Keratinocyte (primary cell): ENCODE measurements at regions not wholly inside any gene's neighbourhood (a gene's known extent, or its start where the extent isn't known, plus 50 kb on each side); places are given as distances from the start of the nearest gene placed in this dataset.

Source experiments
- DNase-seq: peaks from one replicate; pipeline ENCODE4 v3.0.0-alpha.2; 2011; ENCODE audit warnings: low read depth, missing footprints, low spot score
- FAIRE-seq: peaks from 2 replicates; lab custom pipeline; 2011; peaks lifted over from hg19 to GRCh38; lab: Jason Lieb, UNC
- H2AFZ ChIP-seq: 2 replicates; pipeline ENCODE4 v1.6.0; 2012; ENCODE audit warnings: low read length, control low read depth, inconsistent platforms; ENCODE audit not compliant: control insufficient read depth
- H3K27ac ChIP-seq: 2 replicates; pipeline ENCODE4 v1.5.1; 2011; ENCODE audit warnings: low read length; ENCODE audit not compliant: control insufficient read depth, insufficient read depth
- H3K27me3 ChIP-seq: 3 replicates; pipeline ENCODE4 v1.6.0; 2011; ENCODE audit warnings: low read length; ENCODE audit not compliant: control insufficient read depth, insufficient read depth; ENCODE audit errors: extremely low read depth
- H3K36me3 ChIP-seq, 2 experiments: 2 replicates in 1 of 2; 3 replicates in 1 of 2; pipeline ENCODE4 v1.5.1; 2011; ENCODE audit warnings: low read length in 2 of 2, mild to moderate bottlenecking in 1 of 2; ENCODE audit not compliant: control insufficient read depth in 2 of 2, insufficient read depth in 2 of 2; ENCODE audit errors: extremely low read depth in 1 of 2
- H3K4me1 ChIP-seq: 3 replicates; pipeline ENCODE4 v1.5.1; 2011; ENCODE audit warnings: low read length; ENCODE audit not compliant: control insufficient read depth, insufficient read depth; ENCODE audit errors: extremely low read depth
- H3K4me2 ChIP-seq: 3 replicates; pipeline ENCODE4 v1.6.0; 2011; ENCODE audit warnings: low read depth, low read length; ENCODE audit not compliant: control insufficient read depth, insufficient read depth; ENCODE audit errors: extremely low read depth
- H3K4me3 ChIP-seq, 3 experiments: fragments of 200-600 bp in 1 of 3; sonication (generic) in 1 of 3; 2 replicates in 2 of 3; 3 replicates in 1 of 3; pipeline ENCODE4 v1.5.1; 2011 to 2016; ENCODE audit warnings: low read length in 3 of 3, mild to moderate bottlenecking in 3 of 3, control low read depth in 2 of 3, inconsistent platforms in 1 of 3, low read depth in 1 of 3, mixed read lengths in 1 of 3, mixed run types in 1 of 3, moderate library complexity in 1 of 3; ENCODE audit not compliant: control insufficient read depth in 2 of 3, insufficient read depth in 2 of 3; ENCODE audit errors: extremely low read depth in 1 of 3
- H3K79me2 ChIP-seq: 2 replicates; pipeline ENCODE4 v1.6.0; 2012; ENCODE audit warnings: low read length; ENCODE audit not compliant: control insufficient read depth, insufficient read depth
- H3K9ac ChIP-seq: 3 replicates; pipeline ENCODE4 v1.6.0; 2011; ENCODE audit warnings: low read length; ENCODE audit not compliant: control insufficient read depth, insufficient read depth; ENCODE audit errors: extremely low read depth
- H3K9me1 ChIP-seq: 3 replicates; pipeline ENCODE4 v1.6.0; 2011; ENCODE audit warnings: low read length; ENCODE audit not compliant: control insufficient read depth, insufficient read depth; ENCODE audit errors: extremely low read depth
- H3K9me3 ChIP-seq: 2 replicates; pipeline ENCODE4 v1.5.1; 2012; ENCODE audit warnings: low read depth, low read length; ENCODE audit not compliant: control insufficient read depth
- H4K20me1 ChIP-seq: 3 replicates; pipeline ENCODE4 v1.6.0; 2011; ENCODE audit warnings: low read length; ENCODE audit not compliant: control insufficient read depth, insufficient read depth; ENCODE audit errors: extremely low read depth
- EZH2 ChIP-seq: IDR thresholded peaks from one replicate; pipeline ENCODE4 v1.6.1; 2012; ENCODE audit warnings: inconsistent platforms, mild to moderate bottlenecking, low read length, moderate library complexity
- dilution Hi-C: fragments of 300-500 bp; cut with MboI; formaldehyde crosslinking; loops from one replicate; pipeline ENCODE4 v1.7.0; 2020; ENCODE audit warnings: low sequenced_read_pairs; ENCODE audit not compliant: extremely low pct_ligation_motif_present
- TF ChIP-seq, protein P1 (sequence below), 3 experiments: IDR thresholded peaks in 1 of 3; conservative IDR thresholded peaks in 1 of 3; optimal IDR thresholded peaks in 1 of 3; 2 replicates in 2 of 3; 3 replicates in 1 of 3; pipeline versions ENCODE3 to v1.5.1; 2011; ENCODE audit warnings: low read length in 3 of 3, mild to moderate bottlenecking in 3 of 3, moderate library complexity in 2 of 3, control low read depth in 1 of 3, inconsistent platforms in 1 of 3; ENCODE audit not compliant: insufficient read depth in 2 of 3; ENCODE audit errors: extremely low read depth in 1 of 3

- FAIRE-seq = no peak
- TF ChIP-seq, protein P1, sequence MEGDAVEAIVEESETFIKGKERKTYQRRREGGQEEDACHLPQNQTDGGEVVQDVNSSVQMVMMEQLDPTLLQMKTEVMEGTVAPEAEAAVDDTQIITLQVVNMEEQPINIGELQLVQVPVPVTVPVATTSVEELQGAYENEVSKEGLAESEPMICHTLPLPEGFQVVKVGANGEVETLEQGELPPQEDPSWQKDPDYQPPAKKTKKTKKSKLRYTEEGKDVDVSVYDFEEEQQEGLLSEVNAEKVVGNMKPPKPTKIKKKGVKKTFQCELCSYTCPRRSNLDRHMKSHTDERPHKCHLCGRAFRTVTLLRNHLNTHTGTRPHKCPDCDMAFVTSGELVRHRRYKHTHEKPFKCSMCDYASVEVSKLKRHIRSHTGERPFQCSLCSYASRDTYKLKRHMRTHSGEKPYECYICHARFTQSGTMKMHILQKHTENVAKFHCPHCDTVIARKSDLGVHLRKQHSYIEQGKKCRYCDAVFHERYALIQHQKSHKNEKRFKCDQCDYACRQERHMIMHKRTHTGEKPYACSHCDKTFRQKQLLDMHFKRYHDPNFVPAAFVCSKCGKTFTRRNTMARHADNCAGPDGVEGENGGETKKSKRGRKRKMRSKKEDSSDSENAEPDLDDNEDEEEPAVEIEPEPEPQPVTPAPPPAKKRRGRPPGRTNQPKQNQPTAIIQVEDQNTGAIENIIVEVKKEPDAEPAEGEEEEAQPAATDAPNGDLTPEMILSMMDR (optimal IDR thresholded peaks at IDR 0.05 in 1 of 3, IDR thresholded peaks at IDR 0.05 in 1 of 3, conservative IDR thresholded peaks at IDR 0.05 in 1 of 3; ENCODE audit: extremely low read depth in 1 of 3, insufficient read depth in 2 of 3, low read length in 3 of 3) = no peak
- TF ChIP-seq EZH2 = no peak
Observed at GRCh38 chr3:13143381-13144004, 70.3 kb upstream of the IQSEC1 start.

DNA sequence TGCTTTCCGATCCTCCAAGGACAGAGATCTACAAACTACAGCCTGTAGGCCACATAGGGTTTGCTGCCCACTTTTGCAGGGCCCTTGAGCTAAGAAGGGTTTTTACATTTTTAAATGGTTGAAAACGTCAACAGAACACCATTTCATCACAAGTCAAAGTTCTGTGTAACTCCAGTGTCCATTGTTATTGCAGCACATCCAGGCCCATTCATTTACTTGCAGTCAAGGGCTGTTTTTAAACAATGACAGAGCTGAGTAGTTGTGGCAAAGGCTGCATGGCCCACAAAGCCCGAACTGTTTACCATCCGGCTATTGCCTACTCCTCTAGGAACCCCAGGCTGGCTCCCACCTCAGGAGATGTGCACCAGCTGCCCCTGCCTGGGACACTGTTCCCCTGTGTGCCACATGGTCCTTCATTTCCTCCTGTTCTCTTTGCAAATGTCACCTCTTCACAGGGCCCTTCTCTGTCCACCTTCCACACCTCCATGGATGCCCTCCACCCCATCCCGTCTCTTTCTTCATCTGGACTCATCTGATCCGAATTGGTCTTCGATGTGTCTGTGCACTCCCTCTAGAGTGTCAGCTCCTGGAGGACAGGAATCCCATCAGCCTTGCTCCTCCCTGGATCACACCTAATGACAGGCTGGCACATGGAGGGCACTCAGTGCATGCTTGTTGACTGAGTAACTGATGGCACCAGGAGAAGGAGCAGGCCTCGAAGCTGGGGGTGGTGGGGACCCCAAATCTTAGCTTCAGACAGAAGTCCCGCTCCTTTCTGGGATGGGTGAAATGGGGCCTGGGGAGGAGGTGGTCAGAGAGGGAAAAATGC, 69.5 kb upstream of the IQSEC1 start:
- no peak for TF ChIP-seq EZH2
- TF ChIP-seq, protein P1 (optimal IDR thresholded peaks at IDR 0.05 in 1 of 3, IDR thresholded peaks at IDR 0.05 in 1 of 3, conservative IDR thresholded peaks at IDR 0.05 in 1 of 3; ENCODE audit: extremely low read depth in 1 of 3, insufficient read depth in 2 of 3, low read length in 3 of 3) = no peak
- H3K9me3 ChIP-seq = no peaks in the 10 kb centered on the region
- H4K20me1 ChIP-seq = peaks cover 2% of the 10 kb centered on the region
- H3K27ac ChIP-seq = no peak overlapping the region
- no peaks in the 10 kb centered on the region for H3K4me1 ChIP-seq
- dilution Hi-C loops = no loop called here
- H3K9ac ChIP-seq = no peak overlapping the region
- no peaks in the 10 kb centered on the region for H3K79me2 ChIP-seq
- peaks cover 6% of the 10 kb centered on the region for H3K27me3 ChIP-seq
- H2AFZ ChIP-seq = no peak overlapping the region
- no peak for FAIRE-seq
- H3K4me3 ChIP-seq = no peak overlapping the region
- no peak overlapping the region for H3K4me2 ChIP-seq
- no peaks in the 10 kb centered on the region for H3K9me1 ChIP-seq
- H3K36me3 ChIP-seq = no peaks in the 10 kb centered on the region
- DNase-seq = no peak

More at GRCh38 chr3:13143381-13144004, 70.3 kb upstream of the IQSEC1 start:
- Histone ChIP-seq H3K9me3 (no peaks in the 10 kb centered on the region), H3K4me3 (no peak overlapping the region), H3K27me3 (peaks cover 6% of the 10 kb centered on the region), H3K9me1 (no peaks in the 10 kb centered on the region), H3K4me1 (no peaks in the 10 kb centered on the region), H4K20me1 (peaks cover 2% of the 10 kb centered on the region), H3K79me2 (no peaks in the 10 kb centered on the region), H3K9ac (no peak overlapping the region), H3K27ac (no peak overlapping the region), H3K36me3 (no peaks in the 10 kb centered on the region), H2AFZ (no peak overlapping the region), H3K4me2 (no peak overlapping the region)
- DNase-seq = no peak
- dilution Hi-C loops = no loop called here
